ENCODE measurements at regions not wholly inside any gene's neighbourhood (a gene's known extent, or its start where the extent isn't known, plus 50 kb on each side); places are given as distances from the start of the nearest gene placed in this dataset.

DNA sequence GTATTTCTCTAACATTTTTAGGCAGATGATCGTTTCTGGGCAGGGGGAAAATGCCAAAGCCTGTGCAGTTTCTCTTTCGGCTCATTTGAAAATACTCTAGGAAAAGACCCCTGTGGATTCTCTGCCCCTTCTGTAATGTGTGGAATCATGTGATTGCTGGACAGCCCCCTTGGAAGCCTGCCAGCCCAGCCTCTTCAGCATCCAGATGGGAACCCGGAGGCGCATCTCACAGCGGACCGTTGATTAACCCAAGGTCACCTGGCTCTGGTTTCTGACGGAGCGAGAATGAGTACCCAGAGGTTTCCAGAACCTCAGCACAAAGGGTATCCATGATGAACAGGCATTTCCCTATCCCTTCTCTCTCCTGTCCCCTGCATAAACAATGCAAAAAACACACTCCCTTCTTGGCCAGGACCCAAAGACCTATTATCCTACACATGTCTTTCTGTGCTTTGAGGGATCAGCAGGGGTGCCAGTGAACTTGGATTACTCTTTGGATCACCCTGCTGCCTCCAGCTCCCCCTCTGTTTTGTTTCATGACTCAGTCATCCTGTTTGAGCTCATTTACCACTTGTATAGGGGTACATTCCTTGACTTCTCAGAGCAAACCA is 957.1 kb upstream of the RBFOX1 start:
- TF ChIP-seq, protein P1, sequence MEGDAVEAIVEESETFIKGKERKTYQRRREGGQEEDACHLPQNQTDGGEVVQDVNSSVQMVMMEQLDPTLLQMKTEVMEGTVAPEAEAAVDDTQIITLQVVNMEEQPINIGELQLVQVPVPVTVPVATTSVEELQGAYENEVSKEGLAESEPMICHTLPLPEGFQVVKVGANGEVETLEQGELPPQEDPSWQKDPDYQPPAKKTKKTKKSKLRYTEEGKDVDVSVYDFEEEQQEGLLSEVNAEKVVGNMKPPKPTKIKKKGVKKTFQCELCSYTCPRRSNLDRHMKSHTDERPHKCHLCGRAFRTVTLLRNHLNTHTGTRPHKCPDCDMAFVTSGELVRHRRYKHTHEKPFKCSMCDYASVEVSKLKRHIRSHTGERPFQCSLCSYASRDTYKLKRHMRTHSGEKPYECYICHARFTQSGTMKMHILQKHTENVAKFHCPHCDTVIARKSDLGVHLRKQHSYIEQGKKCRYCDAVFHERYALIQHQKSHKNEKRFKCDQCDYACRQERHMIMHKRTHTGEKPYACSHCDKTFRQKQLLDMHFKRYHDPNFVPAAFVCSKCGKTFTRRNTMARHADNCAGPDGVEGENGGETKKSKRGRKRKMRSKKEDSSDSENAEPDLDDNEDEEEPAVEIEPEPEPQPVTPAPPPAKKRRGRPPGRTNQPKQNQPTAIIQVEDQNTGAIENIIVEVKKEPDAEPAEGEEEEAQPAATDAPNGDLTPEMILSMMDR (IDR thresholded peaks at IDR 0.05) = no peak
- TF ChIP-seq POLR2A (IDR thresholded peaks at IDR 0.05) = no peak
